Ovary (tissue), 7 donors: ENCODE measurements at regions not wholly inside any gene's neighbourhood (a gene's known extent, or its start where the extent isn't known, plus 50 kb on each side); places are given as distances from the start of the nearest gene placed in this dataset.
"Not testable (repeated sequence)": the region's sequence is repeated elsewhere in the genome, so short reads cannot be mapped to it uniquely, and the experiment has no call there.

Experiments
- DNase-seq, 5 donors: peaks; one replicate each; pipeline ENCODE4 v3.0.0-alpha.2; 2019 to 2020
- H3K27ac ChIP-seq, 2 donors: fragments of 200-600 bp; one replicate each; pipeline versions ENCODE4 v1.5.1 to v1.8.0; 2019 to 2022
- H3K27me3 ChIP-seq: fragments of 200-600 bp; one replicate; pipeline ENCODE4 v1.8.0; 2022
- H3K36me3 ChIP-seq: fragments of 200-600 bp; sonication (generic); one replicate; pipeline ENCODE4 v1.5.1; 2019
- H3K4me1 ChIP-seq: one replicate; pipeline ENCODE4 v1.8.1; 2013; ENCODE audit warnings: mild to moderate bottlenecking, moderate library complexity; ENCODE audit not compliant: insufficient read depth
- H3K4me3 ChIP-seq: fragments of 200-600 bp; sonication (generic); one replicate; pipeline ENCODE4 v1.5.1; 2017
- H3K9me3 ChIP-seq, 2 donors: fragments of 200-600 bp in 1 of 2; sonication (generic) in 1 of 2; one replicate each; pipeline versions ENCODE4 v1.5.1 to v1.8.1; 2013 to 2019; ENCODE audit warnings: mild to moderate bottlenecking in 1 of 2, moderate library complexity in 1 of 2
- CTCF ChIP-seq, 3 donors: fragments of 450-650 bp in 2 of 3; fragments of 200-600 bp in 1 of 3; IDR thresholded peaks; one replicate each; pipeline versions ENCODE4 v1.5.1 to v1.8.0; 2016 to 2022; ENCODE audit warnings: antibody characterized with exemption in 3 of 3, mild to moderate bottlenecking in 1 of 3
- EP300 ChIP-seq: sonication (generic); formaldehyde crosslinking; IDR thresholded peaks from one replicate; pipeline ENCODE4 v1.6.1; 2017; ENCODE audit warnings: antibody characterized with exemption
- POLR2A ChIP-seq: fragments of 450-650 bp; IDR thresholded peaks from one replicate; pipeline ENCODE4 v1.6.1; 2017; ENCODE audit warnings: antibody characterized with exemption, mild to moderate bottlenecking, moderate library complexity
- WGBS, 3 donors: extraction: QIAGEN DNeasy Blood & Tissue Kit in 1 of 3; methylation state at CpG; one replicate each; pipeline versions ENCODE4 v1.1.5 to v1.1.7; 2013 to 2017; 5-methylcytosine and 5-hydroxymethylcytosine counted together
- intact Hi-C, 4 donors: fragments of 100-400 bp; cut with DNase I; formaldehyde crosslinking; loops; one replicate each; pipeline versions ENCODE4 v1.11.0 to v1.15.1; 2022 to 2023
- donor health status: DM: no; HTN: no; CAD: no; lungs with moderate emphysema.
- donor health status: DM: no; HTN: no; CAD: no.
- donor health status: Bipolar disorder and iron deficiency.
- donor health status: DM: no; HTN: no; CAD: no.
- donor health status: DM: yes; HTN: yes; CAD: no.

GRCh38 chrY:19549671-19550466 lies 194.7 kb downstream of the KDM5D start:
- no peak overlapping the region for H3K4me3 ChIP-seq
- H3K9me3 ChIP-seq: no peaks in the 10 kb centered on the region
- no peak overlapping the region for H3K27ac ChIP-seq
- H3K27me3 ChIP-seq: no peaks in the 10 kb centered on the region
- H3K4me1 ChIP-seq: no peaks in the 10 kb centered on the region
- no peaks in the 10 kb centered on the region for H3K36me3 ChIP-seq
- intact Hi-C loops: no loop called here
- no CpG with 5 or more reads among the region's 18 CpGs for WGBS, 3 donors
- no peak for TF ChIP-seq POLR2A
- TF ChIP-seq EP300: no peak
- TF ChIP-seq CTCF (IDR thresholded peaks at IDR 0.05): no peak
- no peak for DNase-seq

- no peak for DNase-seq
- no CpG with 5 or more reads among the region's 31 CpGs for WGBS, 3 donors
- TF ChIP-seq CTCF (IDR thresholded peaks at IDR 0.05) (no peak), EP300 (no peak), POLR2A (no peak)
- no peaks in the 10 kb centered on the region for H3K9me3 ChIP-seq
- H3K27ac ChIP-seq: no peak overlapping the region
- no peaks in the 10 kb centered on the region for H3K4me1 ChIP-seq
- no peaks in the 10 kb centered on the region for H3K27me3 ChIP-seq
- no peaks in the 10 kb centered on the region for H3K36me3 ChIP-seq
- intact Hi-C loops: no loop called here
- H3K4me3 ChIP-seq: no peak overlapping the region
Measured at GRCh38 chrY:19541475-19542306, 202.8 kb downstream of the KDM5D start.

- WGBS, 3 donors: no CpG with 5 or more reads among the region's 14 CpGs
- H3K4me3 ChIP-seq, H3K27ac ChIP-seq, H3K9me3 ChIP-seq, H3K27me3 ChIP-seq, H3K36me3 ChIP-seq, H3K4me1 ChIP-seq, intact Hi-C loops, DNase-seq: not testable (repeated sequence)
Measured at GRCh38 chrY:19535697-19536096, 208.8 kb downstream of the KDM5D start.

GRCh38 chrY:19521976-19522375 lies 222.6 kb downstream of the KDM5D start:
- no peak for DNase-seq
- Histone ChIP-seq H3K9me3 (no peaks in the 10 kb centered on the region), H3K27me3 (no peaks in the 10 kb centered on the region), H3K4me3 (no peak overlapping the region), H3K4me1 (no peaks in the 10 kb centered on the region), H3K36me3 (no peaks in the 10 kb centered on the region), H3K27ac (no peak overlapping the region)
- intact Hi-C loops: no loop called here
- no peak for TF ChIP-seq POLR2A
- no peak for TF ChIP-seq CTCF (IDR thresholded peaks at IDR 0.05)

GRCh38 chrY:19503092-19503449 lies 241.5 kb downstream of the KDM5D start:
- intact Hi-C loops: no loop called here
- WGBS, 3 donors: no CpG with 5 or more reads among the region's 15 CpGs
- TF ChIP-seq CTCF (IDR thresholded peaks at IDR 0.05) (no peak), POLR2A (no peak), EP300 (no peak)
- no peaks in the 10 kb centered on the region for H3K27me3 ChIP-seq
- no peaks in the 10 kb centered on the region for H3K4me1 ChIP-seq
- H3K4me3 ChIP-seq: no peak overlapping the region
- H3K27ac ChIP-seq: no peak overlapping the region
- no peak for DNase-seq
- no peaks in the 10 kb centered on the region for H3K9me3 ChIP-seq
- no peaks in the 10 kb centered on the region for H3K36me3 ChIP-seq
